Neural cell (in vitro differentiated cells): ENCODE measurements at regions not wholly inside any gene's neighbourhood (a gene's known extent, or its start where the extent isn't known, plus 50 kb on each side); places are given as distances from the start of the nearest gene placed in this dataset.

Source experiments
- CTCF ChIP-seq: fragments of 450-650 bp; IDR thresholded peaks from 2 replicates; pipeline ENCODE4 v1.5.1; 2014; ENCODE audit warnings: antibody characterized with exemption, mild to moderate bottlenecking, moderate library complexity; ENCODE audit not compliant: poor library complexity, severe bottlenecking
- POLR2AphosphoS5 ChIP-seq: IDR thresholded peaks from 2 replicates; pipeline ENCODE4 v1.6.1; 2012

- no peak for TF ChIP-seq CTCF
- no peak for TF ChIP-seq POLR2AphosphoS5
Observed at GRCh38 chr4:115986573-115986972, 873.2 kb upstream of the NDST4 start.
